ENCODE measurements at regions not wholly inside any gene's neighbourhood (a gene's known extent, or its start where the extent isn't known, plus 50 kb on each side); places are given as distances from the start of the nearest gene placed in this dataset.

- H3K4me3 Mint-ChIP-seq (ENCODE audit: low read depth): no peak overlapping the region
- H3K4me1 Mint-ChIP-seq (ENCODE audit: low read depth): no peaks in the 10 kb centered on the region
- H3K27me3 Mint-ChIP-seq (ENCODE audit: low read depth): no peaks in the 10 kb centered on the region
- H3K36me3 Mint-ChIP-seq (ENCODE audit: low read depth): no peaks in the 10 kb centered on the region
- H3K9me3 Mint-ChIP-seq: peaks cover 21% of the 10 kb centered on the region
- no peak overlapping the region for H3K27ac Mint-ChIP-seq
- intact Hi-C loops (cut with micrococcal nuclease): no loop called here
- DNase-seq (ENCODE audit: low spot score): no peak
Observed at GRCh38 chr12:24386836-24387235, 437.4 kb upstream of the SOX5 start.

DNA sequence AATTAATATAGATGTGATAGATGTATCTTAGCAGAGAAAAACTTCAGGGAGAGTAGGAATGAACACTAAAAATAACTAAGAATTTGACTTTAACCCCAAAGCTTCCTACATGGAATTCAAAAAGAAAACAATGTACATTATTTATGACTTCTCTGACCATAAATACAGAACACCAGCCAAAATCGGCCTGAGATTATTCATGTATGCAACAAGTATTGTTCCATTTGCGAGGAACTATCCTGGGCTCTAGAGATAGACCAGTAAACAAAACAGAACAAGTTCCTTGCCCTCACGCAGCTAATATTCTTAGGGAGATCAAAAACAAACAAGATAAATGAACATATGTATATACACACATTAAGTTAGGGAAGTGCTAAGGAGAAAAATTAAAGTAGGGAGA, 432.3 kb upstream of the SOX5 start:
- no peak for DNase-seq (ENCODE audit: low spot score)
- no peaks in the 10 kb centered on the region for H3K27me3 Mint-ChIP-seq (ENCODE audit: low read depth)
- H3K27ac Mint-ChIP-seq: no peak overlapping the region
- intact Hi-C loops (cut with micrococcal nuclease): no loop called here
- no peaks in the 10 kb centered on the region for H3K4me1 Mint-ChIP-seq (ENCODE audit: low read depth)
- H3K4me3 Mint-ChIP-seq (ENCODE audit: low read depth): no peak overlapping the region
- no peaks in the 10 kb centered on the region for H3K36me3 Mint-ChIP-seq (ENCODE audit: low read depth)
- H3K9me3 Mint-ChIP-seq: peaks cover 14% of the 10 kb centered on the region

DNA sequence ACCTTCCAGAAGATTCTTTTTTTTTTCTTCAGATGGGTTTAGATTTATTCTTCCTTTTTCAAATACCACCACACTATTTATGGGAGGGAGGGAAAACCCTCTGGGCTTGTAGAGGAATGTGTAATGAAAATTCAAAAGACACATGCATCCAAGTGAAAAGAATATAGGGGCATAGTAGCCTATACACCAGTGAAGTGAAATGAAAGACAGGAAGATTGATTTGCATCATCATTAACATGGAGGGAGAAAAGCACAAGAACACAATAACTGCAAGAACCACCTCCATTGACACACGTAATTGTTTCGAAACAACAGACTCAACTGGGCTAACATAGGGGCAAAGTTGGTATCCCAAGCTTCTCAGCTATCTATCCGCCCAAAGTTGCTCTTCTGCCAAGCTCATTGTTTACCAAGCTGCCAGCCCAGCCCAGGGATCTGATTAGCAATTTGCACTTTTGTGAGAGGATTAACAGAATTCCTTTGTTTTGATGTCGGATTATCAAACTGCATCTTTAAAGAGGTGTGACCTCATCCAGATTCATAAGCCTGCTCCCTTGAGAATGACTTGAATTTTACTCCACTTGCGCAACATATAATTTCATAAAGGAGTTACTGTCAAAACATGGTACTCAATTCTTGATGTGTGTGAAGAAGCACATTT, 430.5 kb upstream of the SOX5 start:
- H3K36me3 Mint-ChIP-seq (ENCODE audit: low read depth): no peaks in the 10 kb centered on the region
- H3K27me3 Mint-ChIP-seq (ENCODE audit: low read depth): no peaks in the 10 kb centered on the region
- H3K9me3 Mint-ChIP-seq: peaks cover 14% of the 10 kb centered on the region
- H3K4me3 Mint-ChIP-seq (ENCODE audit: low read depth): no peak overlapping the region
- H3K4me1 Mint-ChIP-seq (ENCODE audit: low read depth): no peaks in the 10 kb centered on the region
- H3K27ac Mint-ChIP-seq: no peak overlapping the region
- no peak for DNase-seq (ENCODE audit: low spot score)
- intact Hi-C loops (cut with micrococcal nuclease): no loop called here

DNA sequence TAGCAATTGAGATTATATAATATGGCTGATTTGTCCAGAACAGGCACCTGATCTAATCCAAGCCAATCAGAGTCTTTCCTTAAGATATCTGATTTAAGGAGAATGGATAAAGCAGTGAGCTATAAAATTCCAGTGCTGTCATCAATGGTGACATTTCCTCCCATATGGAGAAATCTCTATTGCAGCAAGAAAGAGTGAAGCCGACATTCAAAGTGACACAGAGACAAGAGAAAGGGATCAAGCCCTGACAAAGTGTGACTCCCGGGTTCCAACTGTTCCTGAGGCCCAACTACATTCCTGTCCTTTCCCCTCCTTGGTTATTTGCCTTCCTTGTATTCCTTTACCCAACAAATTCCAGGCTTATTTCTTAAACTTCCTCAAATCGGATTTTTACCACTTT, 430.0 kb upstream of the SOX5 start:
- Mint-ChIP-seq H3K27ac (no peak overlapping the region), H3K9me3 (peaks cover 14% of the 10 kb centered on the region), H3K4me1 (ENCODE audit: low read depth) (no peaks in the 10 kb centered on the region), H3K27me3 (ENCODE audit: low read depth) (no peaks in the 10 kb centered on the region), H3K36me3 (ENCODE audit: low read depth) (no peaks in the 10 kb centered on the region), H3K4me3 (ENCODE audit: low read depth) (no peak overlapping the region)
- intact Hi-C loops (cut with micrococcal nuclease): no loop called here
- DNase-seq (ENCODE audit: low spot score): no peak

DNA sequence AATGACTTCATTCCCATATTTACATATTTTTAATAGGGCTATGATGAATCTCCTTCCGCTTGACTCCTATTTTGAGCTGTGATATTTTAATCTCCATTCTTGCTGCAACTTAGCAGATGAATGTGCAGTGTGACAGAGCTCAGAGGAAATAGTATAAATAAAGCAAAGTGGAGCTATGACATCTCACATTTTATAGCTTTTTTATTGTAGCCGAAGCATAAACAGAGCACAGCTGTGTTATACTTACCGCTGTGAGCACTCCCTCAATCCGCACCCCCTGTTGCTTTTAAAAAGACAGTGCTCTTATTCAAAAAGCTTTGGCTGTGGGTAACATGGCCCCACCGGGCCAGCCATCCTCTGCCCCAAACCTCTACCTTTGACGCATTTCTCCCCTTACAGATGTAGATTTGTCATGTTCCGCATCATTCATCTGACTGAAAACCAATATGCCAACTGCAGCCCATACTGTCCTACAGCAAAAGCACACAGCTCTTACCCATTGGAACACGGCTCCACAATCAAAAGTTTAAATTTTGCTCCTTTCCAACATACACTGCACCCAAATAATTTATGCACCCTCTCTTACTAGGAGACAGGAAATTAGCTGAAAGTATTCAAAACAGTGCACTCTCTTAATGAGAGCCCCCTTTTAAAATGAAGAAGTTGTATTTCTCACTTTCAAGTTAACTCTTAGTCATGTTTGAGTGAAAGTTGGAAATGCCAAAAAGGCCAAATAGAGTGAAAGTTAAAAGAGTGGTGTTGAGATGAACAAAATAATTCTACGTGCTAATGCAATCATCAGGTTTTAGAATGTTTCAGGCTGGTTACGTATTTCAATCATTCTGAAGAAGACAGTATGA, 429.3 kb upstream of the SOX5 start:
- Mint-ChIP-seq H3K27me3 (ENCODE audit: low read depth) (no peaks in the 10 kb centered on the region), H3K4me3 (ENCODE audit: low read depth) (no peak overlapping the region), H3K27ac (no peak overlapping the region), H3K9me3 (peaks cover 14% of the 10 kb centered on the region), H3K4me1 (ENCODE audit: low read depth) (no peaks in the 10 kb centered on the region), H3K36me3 (ENCODE audit: low read depth) (no peaks in the 10 kb centered on the region)
- DNase-seq (ENCODE audit: low spot score): no peak
- intact Hi-C loops (cut with micrococcal nuclease): no loop called here

GRCh38 chr12:24374452-24374851, 425.0 kb upstream of the SOX5 start:
- H3K36me3 Mint-ChIP-seq (ENCODE audit: low read depth): no peaks in the 10 kb centered on the region
- H3K27ac Mint-ChIP-seq: no peak overlapping the region
- intact Hi-C loops (cut with micrococcal nuclease): no loop called here
- H3K9me3 Mint-ChIP-seq: no peaks in the 10 kb centered on the region
- H3K27me3 Mint-ChIP-seq (ENCODE audit: low read depth): no peaks in the 10 kb centered on the region
- H3K4me3 Mint-ChIP-seq (ENCODE audit: low read depth): no peak overlapping the region
- H3K4me1 Mint-ChIP-seq (ENCODE audit: low read depth): no peaks in the 10 kb centered on the region
- no peak for DNase-seq (ENCODE audit: low spot score)

DNA sequence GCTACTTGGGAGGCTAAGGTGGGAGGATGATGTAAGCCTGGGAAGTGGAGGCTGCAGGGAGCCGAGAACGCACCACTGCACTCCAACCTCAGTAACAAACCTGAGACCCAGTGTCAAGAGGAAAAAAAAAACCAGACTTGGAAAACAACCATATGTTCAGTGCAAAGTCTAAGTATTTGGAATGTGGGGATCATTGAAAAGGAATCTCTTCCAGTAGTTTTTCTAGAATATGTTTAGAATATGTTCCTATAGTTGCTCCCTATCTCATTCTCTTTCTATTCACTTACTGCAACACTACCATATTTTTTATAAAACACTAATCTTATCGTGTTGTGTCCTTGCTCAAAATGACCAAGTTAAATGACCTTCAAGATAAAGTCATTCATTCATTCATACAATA, 423.5 kb upstream of the SOX5 start:
- no peaks in the 10 kb centered on the region for H3K27me3 Mint-ChIP-seq (ENCODE audit: low read depth)
- no peak overlapping the region for H3K4me3 Mint-ChIP-seq (ENCODE audit: low read depth)
- no peaks in the 10 kb centered on the region for H3K9me3 Mint-ChIP-seq
- no peaks in the 10 kb centered on the region for H3K4me1 Mint-ChIP-seq (ENCODE audit: low read depth)
- H3K36me3 Mint-ChIP-seq (ENCODE audit: low read depth): no peaks in the 10 kb centered on the region
- H3K27ac Mint-ChIP-seq: no peak overlapping the region
- intact Hi-C loops (cut with micrococcal nuclease): no loop called here
- DNase-seq (ENCODE audit: low spot score): no peak

DNA sequence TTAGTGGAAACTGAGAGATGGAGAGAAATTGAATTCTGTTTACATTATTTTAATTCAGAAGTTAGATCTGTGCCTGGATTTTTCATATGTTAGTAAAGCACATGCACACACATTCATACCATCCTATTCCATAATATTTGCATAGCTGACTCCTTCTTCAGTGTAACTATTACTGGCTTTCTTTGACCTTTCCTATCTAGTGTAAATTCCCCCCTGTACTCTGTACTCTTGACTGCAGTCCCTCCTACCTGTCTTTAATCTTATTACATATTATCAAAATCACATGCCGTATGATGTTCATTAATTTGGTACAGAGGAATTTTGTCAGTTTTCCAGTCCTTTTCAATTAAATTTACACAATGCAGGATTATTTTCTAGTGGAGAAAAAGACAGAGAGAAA, 417.0 kb upstream of the SOX5 start:
- no peaks in the 10 kb centered on the region for H3K27me3 Mint-ChIP-seq (ENCODE audit: low read depth)

DNA sequence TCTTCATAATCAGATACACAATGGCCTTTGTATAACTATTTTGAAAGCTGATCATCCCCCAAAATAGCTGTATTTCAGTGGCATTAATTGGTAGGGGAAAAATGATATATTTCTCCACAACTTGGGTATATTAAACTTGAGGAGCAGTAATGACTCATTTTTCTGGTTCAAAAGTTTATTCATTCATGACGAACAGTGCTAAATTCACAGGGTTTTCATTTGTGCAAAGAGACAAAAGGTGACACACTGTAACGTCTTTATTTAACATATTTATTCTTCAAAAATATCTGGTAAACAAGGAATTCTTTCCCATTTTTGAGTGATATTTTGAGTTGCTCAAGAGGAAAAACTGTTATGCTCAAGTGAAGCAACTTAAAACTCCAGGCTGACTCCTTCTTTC, 415.5 kb upstream of the SOX5 start:
- H3K27me3 Mint-ChIP-seq (ENCODE audit: low read depth): no peaks in the 10 kb centered on the region
- H3K4me1 Mint-ChIP-seq (ENCODE audit: low read depth): no peaks in the 10 kb centered on the region
- no peak for DNase-seq (ENCODE audit: low spot score)
- intact Hi-C loops (cut with micrococcal nuclease): no loop called here
- H3K27ac Mint-ChIP-seq: no peak overlapping the region
- H3K9me3 Mint-ChIP-seq: no peaks in the 10 kb centered on the region
- no peaks in the 10 kb centered on the region for H3K36me3 Mint-ChIP-seq (ENCODE audit: low read depth)
- H3K4me3 Mint-ChIP-seq (ENCODE audit: low read depth): no peak overlapping the region

More for the DNA sequence above, 417.0 kb upstream of the SOX5 start:
- H3K4me1 Mint-ChIP-seq (ENCODE audit: low read depth): no peaks in the 10 kb centered on the region
- H3K27ac Mint-ChIP-seq: no peak overlapping the region
- no peak for DNase-seq (ENCODE audit: low spot score)
- H3K4me3 Mint-ChIP-seq (ENCODE audit: low read depth): no peak overlapping the region
- no peaks in the 10 kb centered on the region for H3K36me3 Mint-ChIP-seq (ENCODE audit: low read depth)
- intact Hi-C loops (cut with micrococcal nuclease): no loop called here
- no peaks in the 10 kb centered on the region for H3K9me3 Mint-ChIP-seq

DNA sequence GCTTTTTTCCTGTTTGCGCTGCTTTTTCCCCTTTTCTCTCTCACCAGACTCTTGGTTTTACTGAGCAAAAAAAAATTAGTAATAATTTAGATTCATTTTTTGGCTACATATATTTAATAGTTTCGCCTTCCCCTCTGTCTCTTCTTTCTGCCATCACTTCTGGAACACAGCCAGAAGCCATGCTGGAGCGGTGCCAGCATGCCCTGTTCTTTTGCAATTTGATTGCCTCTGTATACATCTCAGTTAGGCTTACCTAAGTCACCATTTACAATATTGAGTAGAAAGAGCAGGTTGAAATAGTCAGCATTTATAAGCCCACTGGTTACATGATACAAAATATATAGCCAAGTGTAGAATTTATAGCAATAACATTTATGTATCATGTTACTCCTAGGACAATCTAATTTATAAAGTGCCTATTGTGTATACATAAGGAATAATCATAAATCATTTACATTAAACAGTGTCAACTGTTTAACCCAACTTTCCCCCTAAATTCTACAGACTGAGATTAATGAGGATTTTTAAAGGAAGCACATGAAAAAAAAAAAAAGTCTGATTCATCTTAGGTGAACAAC, 413.8 kb upstream of the SOX5 start:
- Mint-ChIP-seq H3K27ac (no peak overlapping the region), H3K36me3 (ENCODE audit: low read depth) (no peaks in the 10 kb centered on the region), H3K4me1 (ENCODE audit: low read depth) (no peaks in the 10 kb centered on the region), H3K9me3 (no peaks in the 10 kb centered on the region), H3K4me3 (ENCODE audit: low read depth) (no peak overlapping the region), H3K27me3 (ENCODE audit: low read depth) (no peaks in the 10 kb centered on the region)
- intact Hi-C loops (cut with micrococcal nuclease): no loop called here
- no peak for DNase-seq (ENCODE audit: low spot score)

GRCh38 chr12:24361877-24362580, 412.6 kb upstream of the SOX5 start:
- Mint-ChIP-seq H3K4me1 (ENCODE audit: low read depth) (no peaks in the 10 kb centered on the region), H3K9me3 (no peaks in the 10 kb centered on the region), H3K36me3 (ENCODE audit: low read depth) (no peaks in the 10 kb centered on the region), H3K4me3 (ENCODE audit: low read depth) (no peak overlapping the region), H3K27me3 (ENCODE audit: low read depth) (no peaks in the 10 kb centered on the region), H3K27ac (no peak overlapping the region)
- DNase-seq (ENCODE audit: low spot score): no peak
- intact Hi-C loops (cut with micrococcal nuclease): no loop called here

DNA sequence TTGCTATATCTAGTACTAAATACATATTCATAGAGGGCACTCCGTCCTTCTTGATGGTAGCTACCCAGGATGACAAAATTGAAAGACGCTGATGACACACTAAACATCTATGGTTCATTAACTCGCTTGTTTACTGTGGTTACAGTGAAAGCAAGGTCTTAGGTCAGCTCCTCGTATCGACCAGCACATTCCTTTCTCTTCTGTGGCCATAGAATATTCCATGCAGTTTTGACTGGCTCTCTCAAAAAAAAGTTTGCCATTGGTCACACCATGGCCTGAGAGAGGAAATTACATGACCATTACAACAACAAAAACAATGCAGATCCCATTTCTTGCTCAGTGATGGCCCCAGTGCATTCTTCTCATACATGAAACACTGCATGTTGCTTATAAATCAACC, 411.4 kb upstream of the SOX5 start:
- no peak overlapping the region for H3K27ac Mint-ChIP-seq
- no peaks in the 10 kb centered on the region for H3K36me3 Mint-ChIP-seq (ENCODE audit: low read depth)
- H3K9me3 Mint-ChIP-seq: no peaks in the 10 kb centered on the region
- intact Hi-C loops (cut with micrococcal nuclease): no loop called here
- no peak for DNase-seq (ENCODE audit: low spot score)
- H3K4me3 Mint-ChIP-seq (ENCODE audit: low read depth): no peak overlapping the region
- no peaks in the 10 kb centered on the region for H3K4me1 Mint-ChIP-seq (ENCODE audit: low read depth)
- no peaks in the 10 kb centered on the region for H3K27me3 Mint-ChIP-seq (ENCODE audit: low read depth)

DNA sequence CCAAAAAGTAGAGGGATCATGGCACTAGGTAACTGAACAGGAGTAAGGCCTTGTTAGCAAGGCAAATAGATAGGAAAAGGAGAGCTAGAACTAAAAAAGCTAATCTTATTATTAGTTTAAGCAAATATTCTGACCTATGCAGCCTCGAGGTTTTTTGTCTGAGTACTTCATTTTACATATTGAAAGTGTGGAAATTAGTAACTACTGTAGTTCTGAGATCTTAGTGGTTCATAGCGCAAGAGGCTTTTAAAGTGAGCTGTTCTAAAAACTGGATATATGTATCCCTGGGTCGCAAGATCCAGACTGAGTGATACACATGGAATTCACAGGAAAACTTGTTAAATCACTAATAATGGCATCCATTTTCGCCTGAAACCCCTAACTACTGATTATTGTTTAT, 411.0 kb upstream of the SOX5 start:
- Mint-ChIP-seq H3K4me1 (ENCODE audit: low read depth) (no peaks in the 10 kb centered on the region), H3K9me3 (no peaks in the 10 kb centered on the region), H3K27me3 (ENCODE audit: low read depth) (no peaks in the 10 kb centered on the region), H3K4me3 (ENCODE audit: low read depth) (no peak overlapping the region), H3K36me3 (ENCODE audit: low read depth) (no peaks in the 10 kb centered on the region), H3K27ac (no peak overlapping the region)
- no peak for DNase-seq (ENCODE audit: low spot score)
- intact Hi-C loops (cut with micrococcal nuclease): no loop called here

All from activated T-helper 2 cell treated with anti-CD3 and anti-CD28 coated beads, Interferon-gamma antibody, Interleukin-2, Interleukin-4, amounts not matched to agents 10 μg/mL and 5 μg/mL and 100 μg/mL, durations not matched to agents 14 hours and 24 hours and 36 hours (primary cell).